Lower lobe of right lung (tissue), 2 donors: ENCODE measurements at regions not wholly inside any gene's neighbourhood (a gene's known extent, or its start where the extent isn't known, plus 50 kb on each side); places are given as distances from the start of the nearest gene placed in this dataset.

Source experiments
- ATAC-seq, 2 donors: fragments of 200-7000 bp; cut with Tn5 transposase; one replicate each; pipeline ENCODE4 v1.9.1; 2020 to 2022; ENCODE audit warnings: mild to moderate bottlenecking in 2 of 2, moderate library complexity in 2 of 2
- DNase-seq: peaks from one replicate; pipeline ENCODE4 v3.0.0-alpha.2; 2020
- H3K27ac ChIP-seq: fragments of 200-600 bp; one replicate; pipeline ENCODE4 v1.8.0; 2022
- H3K27me3 ChIP-seq: fragments of 200-600 bp; one replicate; pipeline ENCODE4 v1.8.0; 2022; ENCODE audit warnings: low read depth
- H3K36me3 ChIP-seq: fragments of 200-600 bp; one replicate; pipeline ENCODE4 v1.8.0; 2022; ENCODE audit warnings: mild to moderate bottlenecking
- H3K4me1 ChIP-seq: fragments of 200-600 bp; one replicate; pipeline ENCODE4 v1.8.0; 2022
- H3K4me3 ChIP-seq: fragments of 200-600 bp; one replicate; pipeline ENCODE4 v1.8.0; 2022; ENCODE audit warnings: mild to moderate bottlenecking
- H3K9me3 ChIP-seq: fragments of 200-600 bp; one replicate; pipeline ENCODE4 v1.8.0; 2022
- intact Hi-C: fragments of 100-400 bp; cut with DNase I; formaldehyde crosslinking; loops from one replicate; pipeline ENCODE4 v1.11.0; 2022
- TF ChIP-seq, protein P1 (sequence below): fragments of 200-600 bp; IDR thresholded peaks from one replicate; pipeline ENCODE4 v1.8.0; 2022; ENCODE audit warnings: antibody characterized with exemption, mild to moderate bottlenecking
- donor health status: DM: no; HTN: yes; CAD: no; lungs with severe emphysema.

GRCh38 chr7:17489961-17490360 lies 191.5 kb downstream of the AHR start:
- DNase-seq (no peak), ATAC-seq (peak in 1 of 2 donors; percentile 40)
- Histone ChIP-seq H3K27me3 (no peaks in the 10 kb centered on the region), H3K4me3 (no peak overlapping the region), H3K36me3 (no peaks in the 10 kb centered on the region), H3K9me3 (no peaks in the 10 kb centered on the region), H3K27ac (no peak overlapping the region), H3K4me1 (no peaks in the 10 kb centered on the region)
- TF ChIP-seq, protein P1, sequence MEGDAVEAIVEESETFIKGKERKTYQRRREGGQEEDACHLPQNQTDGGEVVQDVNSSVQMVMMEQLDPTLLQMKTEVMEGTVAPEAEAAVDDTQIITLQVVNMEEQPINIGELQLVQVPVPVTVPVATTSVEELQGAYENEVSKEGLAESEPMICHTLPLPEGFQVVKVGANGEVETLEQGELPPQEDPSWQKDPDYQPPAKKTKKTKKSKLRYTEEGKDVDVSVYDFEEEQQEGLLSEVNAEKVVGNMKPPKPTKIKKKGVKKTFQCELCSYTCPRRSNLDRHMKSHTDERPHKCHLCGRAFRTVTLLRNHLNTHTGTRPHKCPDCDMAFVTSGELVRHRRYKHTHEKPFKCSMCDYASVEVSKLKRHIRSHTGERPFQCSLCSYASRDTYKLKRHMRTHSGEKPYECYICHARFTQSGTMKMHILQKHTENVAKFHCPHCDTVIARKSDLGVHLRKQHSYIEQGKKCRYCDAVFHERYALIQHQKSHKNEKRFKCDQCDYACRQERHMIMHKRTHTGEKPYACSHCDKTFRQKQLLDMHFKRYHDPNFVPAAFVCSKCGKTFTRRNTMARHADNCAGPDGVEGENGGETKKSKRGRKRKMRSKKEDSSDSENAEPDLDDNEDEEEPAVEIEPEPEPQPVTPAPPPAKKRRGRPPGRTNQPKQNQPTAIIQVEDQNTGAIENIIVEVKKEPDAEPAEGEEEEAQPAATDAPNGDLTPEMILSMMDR, result no peak
- intact Hi-C loops, result no loop called here

DNA sequence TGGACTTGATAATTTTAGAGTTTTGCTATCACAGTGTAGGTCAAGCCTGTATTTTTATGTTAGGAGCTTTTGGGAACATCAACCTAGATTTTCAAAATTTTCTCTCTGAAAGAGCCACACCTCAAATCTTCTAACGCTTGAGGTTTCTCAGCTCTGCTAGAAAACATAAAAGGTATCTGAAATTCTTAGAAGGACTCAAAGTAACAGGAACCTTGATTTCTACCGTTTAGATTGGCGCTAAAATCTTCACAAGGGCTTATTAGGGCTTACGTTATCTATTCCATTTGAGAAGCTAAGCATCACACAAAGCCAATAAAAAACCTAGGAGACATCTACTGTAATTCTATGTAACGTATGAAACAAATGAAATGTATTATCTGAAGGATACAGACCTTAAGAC lies 192.4 kb downstream of the AHR start:
- ATAC-seq, result no peak
- no peak overlapping the region for H3K27ac ChIP-seq

DNA sequence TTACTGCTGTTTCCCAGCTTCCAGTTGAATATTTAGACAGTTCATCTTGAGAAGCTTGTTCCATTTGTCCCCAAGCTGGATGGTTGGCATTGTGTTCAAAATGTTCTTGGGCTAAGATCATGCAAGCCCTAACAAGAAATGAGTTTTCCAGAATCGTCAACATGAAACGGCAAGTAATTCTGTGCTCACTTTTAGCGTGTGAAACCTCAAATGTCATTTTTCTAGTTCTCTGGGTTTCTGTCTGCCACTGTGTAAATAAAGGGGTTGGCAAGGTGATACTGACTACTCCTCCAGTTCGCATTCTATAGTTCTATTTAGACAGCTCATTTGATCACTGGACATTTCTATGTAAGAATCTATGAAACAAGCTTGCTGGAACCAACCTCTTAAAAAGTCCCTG lies 194.0 kb downstream of the AHR start:
- Histone ChIP-seq H3K4me1 (no peaks in the 10 kb centered on the region), H3K27ac (no peak overlapping the region)
- no peak for DNase-seq

More for the DNA sequence above, 192.4 kb downstream of the AHR start:
- H3K4me3 ChIP-seq, result no peak overlapping the region
- no peak for DNase-seq
- no peaks in the 10 kb centered on the region for H3K4me1 ChIP-seq
- TF ChIP-seq, protein P1, result no peak
- H3K36me3 ChIP-seq, result no peaks in the 10 kb centered on the region
- no peaks in the 10 kb centered on the region for H3K9me3 ChIP-seq
- H3K27me3 ChIP-seq, result no peaks in the 10 kb centered on the region
- intact Hi-C loops, result no loop called here

GRCh38 chr7:17493446-17493845 lies 195.0 kb downstream of the AHR start:
- Histone ChIP-seq H3K9me3 (no peaks in the 10 kb centered on the region), H3K27ac (no peak overlapping the region), H3K4me3 (no peak overlapping the region), H3K4me1 (no peaks in the 10 kb centered on the region), H3K27me3 (no peaks in the 10 kb centered on the region), H3K36me3 (no peaks in the 10 kb centered on the region)
- ATAC-seq (no peak), DNase-seq (no peak)
- TF ChIP-seq, protein P1, result no peak
- intact Hi-C loops, result no loop called here

More for the DNA sequence above, 194.0 kb downstream of the AHR start:
- Histone ChIP-seq H3K9me3 (no peaks in the 10 kb centered on the region), H3K27me3 (no peaks in the 10 kb centered on the region), H3K4me3 (no peak overlapping the region), H3K36me3 (no peaks in the 10 kb centered on the region)
- no peak for ATAC-seq
- intact Hi-C loops, result no loop called here
- TF ChIP-seq, protein P1, result no peak

DNA sequence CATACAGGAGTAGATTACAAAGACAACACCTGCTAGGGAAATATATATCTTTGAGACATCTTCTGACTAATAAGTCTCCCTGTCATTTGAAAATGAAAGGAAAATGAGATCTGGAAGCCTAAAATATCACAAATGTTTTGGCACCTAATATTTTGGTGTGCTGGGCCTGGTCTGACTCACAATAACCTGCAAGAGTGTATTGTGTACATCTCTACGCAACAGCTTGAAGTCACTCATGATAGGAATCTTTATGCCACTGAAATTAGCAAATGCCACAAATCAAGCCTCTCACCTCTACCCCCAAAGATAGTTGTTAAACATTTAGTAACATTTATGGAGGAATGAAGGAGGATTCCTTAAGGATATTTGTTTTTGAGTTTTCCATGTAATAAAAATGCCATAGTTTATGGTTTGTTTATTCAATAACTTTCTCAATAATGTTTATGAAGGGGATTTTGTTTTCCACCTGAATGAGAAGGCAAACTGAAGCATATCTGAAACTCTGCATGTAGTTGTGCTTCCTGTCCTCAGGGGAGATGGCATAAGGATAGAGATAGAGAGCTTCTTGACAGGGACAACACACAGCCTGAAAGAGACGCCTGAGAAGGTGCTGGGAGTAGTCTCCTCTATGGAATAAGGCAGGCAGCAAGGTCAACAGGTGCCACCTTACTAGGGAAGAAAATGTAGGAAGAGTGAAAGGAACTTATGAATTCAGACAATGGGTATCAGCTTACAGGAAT lies 197.4 kb downstream of the AHR start:
- DNase-seq (no peak), ATAC-seq (no peak)
- Histone ChIP-seq H3K27me3 (no peaks in the 10 kb centered on the region), H3K27ac (no peak overlapping the region), H3K9me3 (no peaks in the 10 kb centered on the region), H3K4me1 (no peaks in the 10 kb centered on the region), H3K36me3 (no peaks in the 10 kb centered on the region), H3K4me3 (no peak overlapping the region)
- intact Hi-C loops, result no loop called here
- TF ChIP-seq, protein P1, result no peak
